HG03039 (cell line): ENCODE measurements at regions not wholly inside any gene's neighbourhood (a gene's known extent, or its start where the extent isn't known, plus 50 kb on each side); places are given as distances from the start of the nearest gene placed in this dataset.
"Not testable (repeated sequence)": the region's sequence is repeated elsewhere in the genome, so short reads cannot be mapped to it uniquely, and the experiment has no call there.

ENCODE experiments used
- ATAC-seq: cut with Tn5 transposase; IDR thresholded peaks from one replicate; pipeline ENCODE4 v1.9.1; 2021; ENCODE audit warnings: mild to moderate bottlenecking, moderate library complexity; ENCODE audit not compliant: unreplicated experiment

DNA sequence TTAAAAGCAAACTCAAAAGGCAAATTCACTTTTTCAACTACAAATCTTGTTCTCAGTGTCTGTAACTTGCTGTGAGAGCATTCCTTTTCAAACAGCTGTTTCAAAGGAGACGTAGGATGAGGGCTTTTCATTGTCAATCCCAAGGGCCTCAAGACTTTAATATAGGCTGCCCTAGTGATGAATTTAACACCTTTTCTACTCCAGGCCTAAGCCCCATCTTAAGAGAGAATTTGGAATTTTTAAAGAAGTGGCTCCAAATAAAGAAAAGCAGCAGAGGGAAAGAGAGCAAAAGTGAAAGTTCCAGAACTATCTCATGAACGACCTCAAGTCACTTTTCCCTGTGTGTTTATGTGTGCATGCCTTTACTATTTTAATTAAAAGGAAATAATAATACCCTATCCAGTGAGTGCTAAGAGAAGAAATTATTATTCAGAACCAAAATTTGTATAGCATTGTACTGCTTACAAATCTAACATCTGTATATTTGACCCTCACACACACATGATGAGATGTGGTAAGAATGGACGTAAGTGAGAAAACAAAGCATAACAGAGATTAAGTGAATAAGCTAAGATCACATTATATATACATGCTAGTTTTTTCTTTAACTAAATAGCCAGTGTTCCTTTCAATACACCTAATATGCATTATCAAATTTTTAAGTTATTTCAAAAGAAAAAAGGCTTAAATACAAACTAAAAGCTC, 196.4 kb downstream of the VGLL3 start:
- no peak for ATAC-seq

DNA sequence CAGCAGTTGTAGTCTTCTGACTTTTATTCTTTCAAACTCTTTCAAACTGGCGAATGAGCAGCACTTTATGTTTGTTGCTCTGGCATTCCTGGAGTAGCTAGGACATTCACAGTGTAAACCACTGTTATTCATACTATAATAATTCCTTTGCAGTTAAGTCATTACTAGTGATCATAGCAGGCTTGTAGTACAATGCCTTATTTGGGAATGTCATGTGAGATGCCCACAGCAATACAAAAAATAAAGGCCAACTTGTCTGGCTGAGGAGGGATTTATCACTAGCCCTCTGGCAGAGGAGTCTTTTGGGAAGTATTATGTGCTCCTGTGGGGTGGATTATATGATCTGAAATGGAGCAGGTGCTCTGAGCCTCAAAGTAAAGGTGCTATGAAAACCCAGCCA, 197.2 kb downstream of the VGLL3 start:
- ATAC-seq, result no peak

- ATAC-seq, result no peak
Observed at GRCh38 chr3:86792316-86792715, 198.6 kb downstream of the VGLL3 start.

DNA sequence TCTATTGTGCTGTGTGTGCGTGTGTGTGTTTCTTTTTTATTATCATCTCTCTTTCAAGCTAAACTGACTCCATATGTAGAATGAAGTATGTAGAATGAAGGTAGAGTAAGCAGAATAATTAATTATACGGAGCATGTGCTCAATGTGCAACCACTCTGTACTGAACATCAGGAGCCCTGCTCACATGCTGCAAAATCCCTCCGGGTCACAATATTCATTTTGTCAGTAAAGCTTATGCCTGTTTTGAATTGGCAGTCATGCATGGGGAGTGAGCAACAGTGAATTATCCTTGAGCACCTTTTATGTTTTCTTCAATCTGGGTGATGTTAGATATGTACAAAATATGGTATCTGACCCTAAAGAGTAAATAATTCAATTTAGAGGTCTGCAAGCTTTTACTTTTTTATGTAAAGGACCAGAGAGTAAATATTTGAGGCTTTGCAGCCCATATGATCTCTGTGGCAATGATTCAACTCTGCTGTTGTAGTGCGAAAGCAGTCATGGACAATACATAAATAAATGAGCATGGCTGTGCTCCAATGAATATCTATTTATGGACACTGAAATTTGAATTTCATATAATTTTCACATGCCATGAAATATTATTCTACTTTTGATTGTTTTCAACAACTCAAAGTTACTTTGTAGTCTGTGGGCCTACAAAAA, 199.9 kb downstream of the VGLL3 start:
- ATAC-seq, result no peak

DNA sequence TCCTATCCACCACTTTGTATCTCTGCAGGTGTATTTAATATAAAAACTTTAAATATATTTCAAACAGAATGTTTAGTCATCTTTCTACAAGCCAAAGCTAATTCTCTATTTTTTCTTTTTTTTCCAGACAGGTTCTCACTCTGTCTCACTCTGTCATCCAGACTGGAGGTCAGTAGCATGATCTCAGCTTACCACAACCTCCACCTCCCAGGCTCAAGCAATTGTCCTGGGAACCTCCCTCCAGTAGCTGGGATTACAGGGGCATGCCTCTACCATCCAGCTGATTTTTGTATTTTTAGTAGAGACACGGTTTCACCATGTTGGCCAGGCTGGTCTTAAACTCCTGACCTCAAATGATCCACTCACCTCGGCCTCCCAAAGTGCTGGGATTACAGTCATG, 202.6 kb downstream of the VGLL3 start:
- ATAC-seq, result no peak

DNA sequence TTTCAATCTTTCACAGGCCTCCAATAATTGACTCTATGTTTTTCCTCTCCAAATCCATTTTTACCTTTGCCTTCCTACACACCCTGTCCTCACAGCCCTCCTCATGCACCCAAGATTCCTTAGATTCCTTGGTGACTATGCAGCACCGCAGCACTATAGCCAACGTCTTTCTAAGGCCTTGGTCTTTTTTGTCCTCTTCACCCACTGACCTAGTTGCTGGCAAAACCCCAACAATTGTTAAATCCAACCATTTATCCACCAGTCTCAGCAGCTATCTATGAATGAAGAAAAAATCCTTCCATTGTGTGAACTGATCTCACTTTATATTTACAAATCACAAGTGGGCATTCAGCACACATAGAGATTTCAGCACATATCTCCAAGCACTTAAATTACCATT, 203.9 kb downstream of the VGLL3 start:
- ATAC-seq, result no peak

GRCh38 chr3:86785386-86785785, 205.6 kb downstream of the VGLL3 start:
- ATAC-seq, result no peak

DNA sequence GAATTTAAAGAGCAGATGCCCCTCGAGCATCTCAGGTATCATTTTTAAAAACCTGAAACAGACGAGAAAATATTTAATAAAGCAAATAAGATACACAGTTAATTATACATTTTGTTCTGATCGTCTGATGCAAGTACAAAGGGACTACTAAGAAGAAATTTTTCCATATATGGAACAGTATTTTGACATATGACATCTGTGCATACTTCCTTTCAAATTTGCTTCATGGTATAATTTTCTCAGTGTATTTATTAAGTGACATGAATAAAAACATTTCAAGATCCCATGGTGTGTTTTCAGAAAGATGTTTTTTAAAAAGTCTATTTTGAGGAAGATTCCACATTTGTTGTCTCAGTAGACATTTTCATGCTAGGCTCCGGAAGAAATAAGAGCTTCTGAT, 208.1 kb downstream of the VGLL3 start:
- no peak for ATAC-seq

GRCh38 chr3:86782286-86782685, 208.7 kb downstream of the VGLL3 start:
- no peak for ATAC-seq

GRCh38 chr3:86774082-86774691, 216.8 kb downstream of the VGLL3 start:
- no peak for ATAC-seq

DNA sequence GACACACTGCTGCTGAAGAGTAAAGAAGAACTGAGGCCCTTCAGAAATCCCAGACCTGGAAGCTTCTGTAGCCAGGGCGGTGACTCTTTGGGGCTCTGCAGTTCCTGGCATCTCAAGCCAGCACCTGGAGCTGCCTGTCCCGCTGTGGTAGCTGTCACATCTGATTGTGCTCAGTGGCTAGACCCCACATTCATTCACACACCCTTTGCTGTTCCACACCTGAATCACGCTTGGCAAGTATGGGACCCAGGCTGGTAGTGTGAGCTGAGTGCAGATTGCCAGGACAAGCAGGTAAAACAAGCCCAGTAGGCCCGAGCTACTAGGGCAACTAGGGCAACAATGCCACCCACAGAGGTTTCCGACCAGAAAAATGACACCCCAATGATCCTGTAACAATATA, 218.2 kb downstream of the VGLL3 start:
- ATAC-seq, result no peak

DNA sequence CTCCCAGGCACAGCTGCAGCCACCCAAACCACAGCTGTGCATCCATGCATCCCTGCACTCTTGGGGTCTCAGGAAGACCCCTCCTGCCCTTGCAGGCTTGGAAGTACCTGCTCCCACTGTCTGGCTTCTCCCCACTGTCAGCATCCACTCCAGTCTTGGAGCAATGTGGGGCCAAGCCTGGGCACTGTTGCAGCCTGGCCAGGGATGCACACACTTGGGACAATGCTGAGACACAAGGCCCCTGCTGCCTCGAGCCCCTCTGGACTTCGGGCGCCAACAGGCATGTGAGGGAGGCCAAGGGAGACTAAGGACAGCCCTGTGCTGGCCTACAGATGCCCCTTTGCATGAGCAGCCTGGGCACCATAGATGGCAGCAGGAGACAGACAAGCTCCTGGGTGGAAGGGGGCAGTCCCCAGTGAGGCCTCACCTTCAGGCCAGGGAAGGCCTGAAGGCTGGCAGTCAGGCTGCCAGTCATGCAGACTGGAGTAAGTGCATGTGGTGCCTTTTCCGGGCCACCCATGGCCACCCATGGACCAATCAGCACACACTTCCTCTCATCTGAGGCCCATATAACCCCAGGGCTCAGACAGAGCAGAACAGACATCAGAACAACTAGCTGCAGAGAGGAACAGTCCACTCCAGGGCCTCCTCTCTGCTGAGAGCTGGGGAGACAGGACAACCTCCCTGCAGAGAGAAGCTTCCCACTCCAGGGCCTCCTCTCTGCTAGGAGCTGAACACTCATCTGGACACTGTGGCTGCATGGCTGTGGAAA, 219.0 kb downstream of the VGLL3 start:
- no peak for ATAC-seq

DNA sequence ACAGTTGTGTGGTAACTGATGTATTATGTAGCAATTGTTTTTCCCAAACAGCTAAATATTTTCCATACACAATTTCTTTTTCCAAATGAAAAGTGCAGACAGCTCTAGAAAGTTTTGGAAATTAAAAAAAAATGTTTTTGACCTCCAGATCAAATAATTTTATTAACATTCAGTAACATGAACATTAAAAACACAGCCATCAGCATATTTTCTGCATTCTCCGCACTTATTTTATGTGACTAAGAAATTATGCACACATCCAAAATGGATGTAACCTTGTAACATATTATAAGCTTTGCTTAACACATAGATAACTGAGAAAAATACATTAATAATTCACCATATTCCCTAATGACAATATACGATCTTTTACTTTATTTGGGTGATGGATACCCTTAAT, 224.6 kb downstream of the VGLL3 start:
- no peak for ATAC-seq

DNA sequence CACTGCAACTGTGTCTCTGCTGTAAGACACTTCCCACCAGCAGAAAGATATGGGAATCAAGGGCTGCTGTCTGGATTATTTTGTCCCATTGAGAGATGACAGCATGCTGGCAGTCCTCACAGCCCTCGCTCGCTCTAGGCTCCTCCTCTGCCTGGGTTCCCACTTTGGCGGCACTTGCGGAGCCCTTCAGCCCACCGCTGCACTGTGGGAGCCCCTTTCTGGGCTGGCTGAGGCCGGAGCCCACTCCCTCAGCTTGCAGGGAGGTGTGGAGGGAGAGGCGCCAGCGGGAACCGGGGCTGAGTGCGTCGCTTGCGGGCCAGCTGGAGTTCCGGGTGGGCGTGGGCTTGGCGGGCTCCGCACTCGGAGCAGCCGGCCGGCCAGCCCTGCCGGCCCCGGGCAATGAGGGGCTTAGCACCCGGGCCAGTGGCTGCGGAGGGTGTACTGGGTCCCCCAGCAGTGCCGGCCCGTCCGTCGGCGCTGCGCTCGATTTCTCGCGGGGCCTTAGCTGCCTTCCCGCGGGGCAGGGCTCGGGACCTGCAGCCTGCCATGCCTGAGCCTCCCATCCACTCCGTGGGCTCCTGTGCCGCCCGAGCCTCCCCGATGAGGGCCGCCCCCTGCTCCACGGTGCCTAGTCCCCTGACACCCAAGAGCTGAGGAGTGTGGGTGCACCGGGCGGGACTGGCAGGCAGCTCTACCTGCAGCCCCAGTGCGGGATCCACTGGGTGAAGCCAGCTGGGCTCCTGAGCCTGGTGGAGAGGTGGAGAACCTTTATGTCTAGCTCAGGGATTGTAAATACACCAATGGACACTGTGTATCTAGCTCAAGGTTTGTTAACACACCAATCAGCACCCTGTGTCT, 233.4 kb downstream of the VGLL3 start:
- not testable (repeated sequence) for ATAC-seq

DNA sequence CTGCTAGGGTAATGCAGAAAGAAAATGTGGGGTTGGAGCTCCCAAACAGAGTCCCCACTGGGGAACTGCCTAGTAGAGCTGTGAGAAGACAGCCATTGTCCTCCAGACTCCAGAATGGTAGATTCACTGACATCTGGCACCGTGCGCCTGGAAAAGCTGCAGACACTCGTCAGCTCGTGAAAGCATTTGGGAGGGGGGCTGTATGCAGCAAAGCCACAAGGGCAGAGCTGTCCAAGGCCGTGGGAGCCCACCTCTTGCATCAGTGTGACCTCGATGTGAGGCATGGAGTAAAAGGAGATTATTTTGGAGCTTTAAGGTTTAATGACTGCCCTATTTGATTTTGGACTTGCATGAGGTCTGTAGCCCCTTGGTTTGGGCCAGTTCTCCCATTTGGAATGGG, 242.9 kb downstream of the VGLL3 start:
- no peak for ATAC-seq

- ATAC-seq, result no peak
Observed at GRCh38 chr3:86744051-86744450, 246.9 kb downstream of the VGLL3 start.

DNA sequence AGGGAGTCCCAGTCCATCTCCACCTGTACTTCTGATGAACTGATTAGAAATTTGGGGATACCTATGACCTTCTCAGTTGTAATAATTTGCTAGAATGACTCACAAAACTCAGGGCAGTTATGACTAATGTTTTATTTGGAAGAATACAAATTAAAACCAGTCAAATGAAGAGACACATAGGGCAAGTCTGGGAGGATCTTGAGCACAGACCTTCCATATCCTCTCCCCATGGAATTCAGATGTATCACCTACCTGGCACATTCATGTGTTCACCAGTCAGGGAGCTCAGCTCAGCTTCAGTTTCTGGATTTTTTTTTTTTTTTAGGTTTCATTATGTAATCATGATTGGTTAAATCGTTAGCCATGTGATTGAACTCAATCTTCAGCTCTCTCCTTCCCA, 247.7 kb downstream of the VGLL3 start:
- ATAC-seq, result no peak

DNA sequence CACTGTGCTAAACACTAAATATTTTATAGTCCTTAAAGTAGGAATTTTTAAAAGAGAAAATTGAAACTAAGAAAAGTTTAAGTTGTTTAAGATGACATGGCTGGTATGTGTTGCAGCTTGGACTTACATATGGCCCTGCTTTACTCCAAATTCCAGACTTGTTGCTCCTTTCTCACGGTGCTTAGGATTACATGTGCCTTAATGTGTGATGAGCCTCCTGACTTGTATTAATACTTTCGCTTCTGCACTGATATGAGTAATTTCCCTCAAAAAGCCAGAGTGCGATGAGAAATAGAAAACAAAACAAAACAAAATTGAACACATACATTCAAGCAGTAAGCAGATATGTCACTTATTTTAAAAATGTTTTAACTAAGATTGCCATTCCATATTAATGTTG, 250.2 kb downstream of the VGLL3 start:
- no peak for ATAC-seq

DNA sequence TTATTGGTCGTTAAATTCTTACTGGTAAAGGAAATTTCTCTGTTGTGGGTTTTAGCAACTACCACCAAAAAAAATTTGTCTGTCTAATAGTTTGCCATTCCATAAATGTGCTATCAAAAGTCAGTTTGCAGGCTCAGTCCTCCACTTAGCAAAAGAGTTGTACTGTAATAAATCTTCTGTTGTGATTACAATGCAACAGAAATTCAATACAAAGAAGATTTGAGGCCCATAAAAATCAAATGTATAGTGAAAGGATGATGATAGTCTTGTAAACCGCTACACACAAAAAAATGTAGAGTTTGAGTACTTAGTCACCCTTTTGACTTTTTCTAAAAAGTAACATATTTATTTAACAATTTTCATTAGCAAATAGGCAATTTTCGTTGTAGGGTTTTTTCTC, 251.7 kb downstream of the VGLL3 start:
- ATAC-seq, result no peak

- ATAC-seq, result no peak
Observed at GRCh38 chr3:86738684-86739083, 252.3 kb downstream of the VGLL3 start.

DNA sequence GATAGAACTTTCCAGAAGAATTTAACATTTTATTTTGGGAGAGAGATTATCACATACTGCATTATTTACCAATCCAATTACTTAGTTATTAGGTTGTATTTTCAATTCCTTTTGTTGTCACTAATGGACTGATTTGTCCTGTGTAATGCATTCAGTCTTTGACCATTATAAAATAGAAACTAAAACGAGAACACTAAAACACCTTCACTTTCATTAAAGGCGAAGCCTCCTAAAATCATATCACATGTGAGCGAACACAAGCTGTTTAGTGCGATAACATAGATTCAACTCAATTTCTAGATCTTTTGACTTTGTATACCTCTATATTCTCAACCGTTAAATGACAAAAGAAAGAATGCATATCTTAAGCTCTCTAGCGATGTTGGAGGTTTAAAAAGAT, 253.4 kb downstream of the VGLL3 start:
- no peak for ATAC-seq
